IPS-NIHi7 (cell line): ENCODE measurements at regions not wholly inside any gene's neighbourhood (a gene's known extent, or its start where the extent isn't known, plus 50 kb on each side); places are given as distances from the start of the nearest gene placed in this dataset.

Experiments used
- DNase-seq: peaks from one replicate; pipeline ENCODE4 v3.0.0; 2012; ENCODE audit warnings: mixed read lengths; ENCODE audit errors: extremely low spot score

GRCh38 chr14:101120641-101121507 lies 217.4 kb upstream of the RTL1 start:
- peak; percentile 9 for DNase-seq

- peak; percentile 2 for DNase-seq
Measured at GRCh38 chr14:101121508-101122139, 218.1 kb upstream of the RTL1 start.

- DNase-seq = peak; percentile 1
Measured at GRCh38 chr14:101122237-101123141, 219.0 kb upstream of the RTL1 start.

- peak; percentile 6 for DNase-seq
Measured at GRCh38 chr14:101123618-101124510, 220.3 kb upstream of the RTL1 start.

- peak; percentile 1 for DNase-seq
Measured at GRCh38 chr14:101124815-101125214, 221.3 kb upstream of the RTL1 start.

- no peak for DNase-seq
Measured at GRCh38 chr14:101125313-101125712, 221.8 kb upstream of the RTL1 start.

- DNase-seq = no peak
Measured at GRCh38 chr14:101125719-101126651, 222.5 kb upstream of the RTL1 start.

GRCh38 chr14:101126731-101127130 lies 223.2 kb upstream of the RTL1 start:
- no peak for DNase-seq

- DNase-seq = no peak
Measured at GRCh38 chr14:101127224-101127623, 223.7 kb upstream of the RTL1 start.

- DNase-seq = no peak
Measured at GRCh38 chr14:101128478-101129321, 225.2 kb upstream of the RTL1 start.

- no peak for DNase-seq
Measured at GRCh38 chr14:101129521-101130167, 226.1 kb upstream of the RTL1 start.

GRCh38 chr14:101130861-101131260 lies 227.3 kb upstream of the RTL1 start:
- no peak for DNase-seq

- DNase-seq = no peak
Measured at GRCh38 chr14:101131451-101131916, 228.0 kb upstream of the RTL1 start.

GRCh38 chr14:101132051-101132571 lies 228.6 kb upstream of the RTL1 start:
- no peak for DNase-seq

GRCh38 chr14:101132588-101132987 lies 229.1 kb upstream of the RTL1 start:
- DNase-seq = no peak

GRCh38 chr14:101133068-101133467 lies 229.5 kb upstream of the RTL1 start:
- no peak for DNase-seq

- DNase-seq = peak; percentile 6
Measured at GRCh38 chr14:101134161-101134631, 230.7 kb upstream of the RTL1 start.

GRCh38 chr14:101134851-101135433 lies 231.4 kb upstream of the RTL1 start:
- peak; percentile 6 for DNase-seq
